Gastroesophageal sphincter (tissue), 4 donors: ENCODE measurements at regions not wholly inside any gene's neighbourhood (a gene's known extent, or its start where the extent isn't known, plus 50 kb on each side); places are given as distances from the start of the nearest gene placed in this dataset.

ENCODE experiments used
- ATAC-seq: fragments of 150-250 bp; one replicate; pipeline ENCODE4 v1.9.1; 2016; ENCODE audit warnings: mild to moderate bottlenecking, moderate library complexity
- H3K27ac ChIP-seq, 4 donors: fragments of 200-600 bp; sonication (generic) in 3 of 4; 1 replicate in 3 of 4; 2 replicates in 1 of 4; pipeline ENCODE4 v1.5.1; 2016 to 2019
- H3K27me3 ChIP-seq: fragments of 200-600 bp; sonication (generic); one replicate; pipeline ENCODE4 v1.5.1; 2019
- H3K36me3 ChIP-seq, 2 donors: fragments of 200-600 bp; sonication (generic); one replicate each; pipeline ENCODE4 v1.5.1; 2019; ENCODE audit warnings: control low read depth in 1 of 2
- H3K4me1 ChIP-seq, 3 donors: fragments of 200-600 bp; sonication (generic); 1 replicate in 2 of 3; 2 replicates in 1 of 3; pipeline ENCODE4 v1.5.1; 2016 to 2019; ENCODE audit warnings: control low read depth in 2 of 3
- H3K4me3 ChIP-seq, 2 donors: fragments of 200-600 bp; sonication (generic); one replicate each; pipeline ENCODE4 v1.5.1; 2019; ENCODE audit warnings: mild to moderate bottlenecking in 1 of 2, moderate library complexity in 1 of 2
- H3K9me3 ChIP-seq, 3 donors: fragments of 200-600 bp; sonication (generic); one replicate each; pipeline ENCODE4 v1.5.1; 2017 to 2019; ENCODE audit warnings: control low read depth in 2 of 3
- CTCF ChIP-seq, 4 experiments: fragments of 200-600 bp in 2 of 4; fragments of 450-650 bp in 2 of 4; sonication (generic) in 1 of 4; IDR thresholded peaks; one replicate each; pipeline ENCODE4 v1.5.1; 2017 to 2019; ENCODE audit warnings: antibody characterized with exemption in 4 of 4, mild to moderate bottlenecking in 2 of 4, moderate library complexity in 2 of 4
- EP300 ChIP-seq: sonication (generic); formaldehyde crosslinking; IDR thresholded peaks from one replicate; pipeline ENCODE4 v1.6.1; 2017; ENCODE audit warnings: antibody characterized with exemption, mild to moderate bottlenecking
- POLR2A ChIP-seq, 2 donors: fragments of 450-650 bp; IDR thresholded peaks; one replicate each; pipeline ENCODE4 v1.6.1; 2017; ENCODE audit warnings: antibody characterized with exemption in 2 of 2, mild to moderate bottlenecking in 2 of 2, moderate library complexity in 1 of 2
- POLR2AphosphoS5 ChIP-seq: sonication (generic); formaldehyde crosslinking; IDR thresholded peaks from one replicate; pipeline ENCODE4 v1.6.1; 2017; ENCODE audit warnings: antibody characterized with exemption
- WGBS, 2 donors: methylation state at CpG; one replicate each; pipeline ENCODE4 v1.1.5; 2018; ENCODE audit warnings: low coverage in 1 of 2; 5-methylcytosine and 5-hydroxymethylcytosine counted together

DNA sequence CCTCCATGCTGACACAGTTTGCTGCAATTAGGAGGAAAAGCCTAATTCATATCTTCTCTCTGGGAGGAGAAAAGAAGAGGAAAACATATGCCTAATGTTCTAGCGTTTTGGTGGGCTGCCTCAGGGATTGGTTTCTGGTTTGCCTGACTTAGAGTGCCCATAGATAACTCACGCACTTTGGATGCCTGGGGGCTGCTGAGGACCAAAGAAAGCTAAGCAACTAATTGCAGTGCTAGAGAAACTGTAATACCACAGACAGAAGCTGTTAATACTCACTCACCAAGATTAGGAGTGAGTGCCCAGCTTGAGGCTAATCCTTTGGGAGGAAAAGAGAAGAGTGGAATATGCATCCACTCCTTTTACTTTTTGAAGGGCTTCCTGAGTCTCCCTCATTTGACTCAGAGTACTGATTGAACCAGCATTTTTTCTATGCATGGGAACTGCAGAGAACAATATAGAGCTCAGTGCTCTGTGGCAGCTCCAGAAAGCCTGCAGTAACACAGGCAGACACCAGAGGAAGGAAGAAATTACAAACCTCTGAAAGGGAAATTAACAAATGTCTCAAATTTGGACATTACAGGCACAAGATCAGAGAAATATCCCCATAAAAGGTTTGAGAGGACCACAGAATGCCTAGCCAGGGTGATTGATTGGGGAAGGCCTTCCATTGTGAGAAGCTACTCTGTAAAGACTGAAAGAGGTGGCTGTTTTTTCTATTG lies 666.4 kb downstream of the OLFM4 start:
- TF ChIP-seq POLR2A (IDR thresholded peaks at IDR 0.05) (no peak), CTCF (IDR thresholded peaks at IDR 0.05) (no peak), POLR2AphosphoS5 (no peak), EP300 (no peak)
- no peaks in the 10 kb centered on the region for H3K4me1 ChIP-seq
- H3K36me3 ChIP-seq: no peaks in the 10 kb centered on the region
- no peaks in the 10 kb centered on the region for H3K27me3 ChIP-seq
- ATAC-seq: no peak
- no peak overlapping the region for H3K4me3 ChIP-seq
- WGBS, 2 donors: 53% methylated on average over 2 of the region's 2 CpGs; no CpG with 5 or more reads in 1 of the 2 donors
- peaks cover 0 to 31% (median 0%) of the 10 kb centered on the region in 3 donors for H3K9me3 ChIP-seq
- no peak overlapping the region for H3K27ac ChIP-seq

DNA sequence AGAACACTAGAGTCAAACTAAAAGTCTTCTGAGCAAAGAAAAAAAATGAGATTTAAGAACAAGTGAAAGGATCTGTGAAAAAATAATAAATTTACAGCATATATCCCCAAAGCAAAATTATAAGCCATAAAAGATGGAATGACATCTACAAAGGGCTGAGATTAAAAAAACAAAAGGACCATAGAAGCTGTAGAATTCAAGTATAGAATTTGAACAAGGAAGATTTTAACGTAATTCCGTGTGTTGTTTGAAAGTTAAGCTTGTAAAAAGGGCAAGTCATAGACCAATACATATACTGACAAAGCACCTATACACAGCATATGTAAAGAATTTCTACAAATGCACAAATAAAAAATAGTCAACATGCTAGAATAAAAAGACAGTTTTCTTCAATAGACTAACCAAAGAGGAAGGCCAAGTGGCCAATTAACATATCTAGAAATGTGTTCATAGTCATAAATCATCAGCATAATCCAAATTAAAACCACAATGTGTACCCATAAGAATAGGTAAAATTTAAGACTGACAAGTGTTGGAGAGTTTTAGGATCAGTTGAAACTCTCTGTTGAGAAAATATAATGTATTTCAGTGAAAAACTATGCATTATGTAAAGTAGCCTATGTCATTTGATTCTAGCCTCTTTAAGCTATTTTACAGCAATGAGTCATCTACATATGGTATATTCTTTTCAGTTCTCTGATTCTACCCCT lies 674.9 kb downstream of the OLFM4 start:
- TF ChIP-seq CTCF (IDR thresholded peaks at IDR 0.05) (no peak), POLR2A (IDR thresholded peaks at IDR 0.05) (no peak), EP300 (no peak), POLR2AphosphoS5 (no peak)
- Histone ChIP-seq H3K9me3 (peaks cover 0 to 10% (median 0%) of the 10 kb centered on the region in 3 donors), H3K27ac (no peak overlapping the region), H3K4me3 (no peak overlapping the region), H3K4me1 (no peaks in the 10 kb centered on the region), H3K36me3 (no peaks in the 10 kb centered on the region), H3K27me3 (no peaks in the 10 kb centered on the region)
- WGBS, 2 donors: 85 to 87% methylated on average over 2 of the region's 2 CpGs
- ATAC-seq: no peak

DNA sequence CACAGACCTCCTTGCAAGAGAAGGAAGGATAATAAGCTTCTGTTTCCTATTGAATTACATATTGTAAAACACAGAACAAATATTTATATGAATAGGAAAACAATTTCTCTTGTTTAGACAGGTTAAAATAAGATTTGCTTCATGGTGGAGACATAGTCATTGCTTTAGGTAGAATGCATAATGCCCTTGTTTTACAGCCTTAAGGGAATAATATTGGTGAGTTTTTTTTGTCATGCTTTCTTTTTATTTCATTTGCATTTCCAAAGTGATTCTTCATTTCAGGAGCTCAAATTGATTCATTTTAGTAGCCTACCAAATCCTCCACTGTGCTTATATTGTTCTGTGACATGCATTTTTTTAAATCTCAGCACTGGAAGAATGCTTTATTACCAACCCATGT lies 690.7 kb downstream of the OLFM4 start:
- Histone ChIP-seq H3K27me3 (no peaks in the 10 kb centered on the region), H3K9me3 (peaks cover 0 to 26% (median 0%) of the 10 kb centered on the region in 3 donors), H3K4me1 (no peaks in the 10 kb centered on the region), H3K36me3 (no peaks in the 10 kb centered on the region), H3K27ac (no peak overlapping the region), H3K4me3 (no peak overlapping the region)
- TF ChIP-seq CTCF (IDR thresholded peaks at IDR 0.05) (no peak), EP300 (no peak), POLR2A (IDR thresholded peaks at IDR 0.05) (no peak), POLR2AphosphoS5 (no peak)
- no peak for ATAC-seq

DNA sequence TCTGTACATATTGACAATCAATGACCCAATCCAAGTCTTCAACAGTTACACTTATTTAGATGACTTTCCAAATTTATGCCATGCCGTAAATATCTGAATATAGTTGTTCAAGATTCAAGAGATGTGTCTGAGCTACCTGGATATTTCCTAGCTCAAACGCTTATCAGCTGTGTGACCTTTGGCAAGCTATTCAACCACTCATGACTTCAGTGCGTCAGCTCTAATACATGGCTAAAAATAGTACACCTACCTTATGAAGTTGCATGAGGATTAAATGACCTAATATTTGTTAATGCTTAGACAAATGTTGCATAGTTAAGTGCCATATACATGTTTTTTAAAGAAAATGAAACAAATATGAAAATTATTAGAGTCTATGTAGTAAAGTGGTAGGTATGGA lies 704.1 kb downstream of the OLFM4 start:
- TF ChIP-seq POLR2AphosphoS5 (no peak), POLR2A (IDR thresholded peaks at IDR 0.05) (no peak), EP300 (no peak), CTCF (IDR thresholded peaks at IDR 0.05) (no peak)
- Histone ChIP-seq H3K4me1 (no peaks in the 10 kb centered on the region), H3K4me3 (no peak overlapping the region), H3K27ac (no peak overlapping the region), H3K36me3 (no peaks in the 10 kb centered on the region), H3K27me3 (no peaks in the 10 kb centered on the region), H3K9me3 (no peaks in the 10 kb centered on the region)
- no peak for ATAC-seq
- 70 to 81% methylated on average over 3 of the region's 3 CpGs for WGBS, 2 donors

- H3K4me3 ChIP-seq: no peak overlapping the region
- ATAC-seq: no peak
- no peaks in the 10 kb centered on the region for H3K36me3 ChIP-seq
- H3K27me3 ChIP-seq: no peaks in the 10 kb centered on the region
- no peak overlapping the region for H3K27ac ChIP-seq
- H3K4me1 ChIP-seq: no peaks in the 10 kb centered on the region
- no peaks in the 10 kb centered on the region for H3K9me3 ChIP-seq
- TF ChIP-seq POLR2A (IDR thresholded peaks at IDR 0.05) (no peak), POLR2AphosphoS5 (no peak), CTCF (IDR thresholded peaks at IDR 0.05) (no peak), EP300 (no peak)
- 89 to 96% methylated on average over 1 of the region's 1 CpG for WGBS, 2 donors
These were observed 715.3 kb downstream of the OLFM4 start for GRCh38 chr13:53743906-53744305.
